ENCODE measurements at regions not wholly inside any gene's neighbourhood (a gene's known extent, or its start where the extent isn't known, plus 50 kb on each side); places are given as distances from the start of the nearest gene placed in this dataset.

DNA sequence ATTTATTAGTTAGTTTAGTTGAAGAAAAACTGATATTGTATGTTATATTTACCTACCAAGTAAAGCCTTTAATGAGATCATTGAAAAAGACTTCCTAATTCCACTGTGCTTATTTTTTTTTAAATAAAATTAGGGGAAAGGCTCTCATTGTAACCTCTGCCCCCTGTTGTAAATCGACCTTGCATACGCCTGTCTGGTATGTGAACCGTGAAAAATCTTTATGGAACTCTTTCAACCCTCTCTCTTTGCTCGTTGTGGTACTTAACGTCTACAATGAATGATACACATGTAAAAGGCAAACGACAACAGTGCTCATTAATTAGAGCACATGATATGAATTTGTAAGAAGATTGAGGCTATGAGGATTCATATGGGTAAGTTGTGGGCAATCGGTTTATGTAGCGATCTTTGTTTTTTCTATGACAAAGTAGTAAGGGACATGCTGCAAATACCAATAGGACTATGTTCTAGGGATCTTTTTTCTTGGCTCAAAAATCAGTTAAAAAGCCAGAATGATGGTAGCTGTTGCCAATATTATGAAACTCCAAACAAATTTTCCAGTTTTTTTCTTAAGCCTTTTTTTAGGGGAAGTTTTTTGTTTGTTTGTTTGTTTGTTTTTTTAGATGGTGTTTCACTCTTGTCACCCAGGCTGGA, 119.0 kb upstream of the MCHR2 start:
- Histone ChIP-seq H3K9me3 (no peaks in the 10 kb centered on the region), H3K4me3 (no peak overlapping the region), H3K36me3 (no peaks in the 10 kb centered on the region), H3K4me1 (no peaks in the 10 kb centered on the region), H3K27me3 (peaks cover 0 to 5% (median 0%) of the 10 kb centered on the region in 9 donors), H3K27ac (no peak overlapping the region)
- no peak for TF ChIP-seq POLR2A (IDR thresholded peaks at IDR 0.05)
- TF ChIP-seq, protein P1, sequence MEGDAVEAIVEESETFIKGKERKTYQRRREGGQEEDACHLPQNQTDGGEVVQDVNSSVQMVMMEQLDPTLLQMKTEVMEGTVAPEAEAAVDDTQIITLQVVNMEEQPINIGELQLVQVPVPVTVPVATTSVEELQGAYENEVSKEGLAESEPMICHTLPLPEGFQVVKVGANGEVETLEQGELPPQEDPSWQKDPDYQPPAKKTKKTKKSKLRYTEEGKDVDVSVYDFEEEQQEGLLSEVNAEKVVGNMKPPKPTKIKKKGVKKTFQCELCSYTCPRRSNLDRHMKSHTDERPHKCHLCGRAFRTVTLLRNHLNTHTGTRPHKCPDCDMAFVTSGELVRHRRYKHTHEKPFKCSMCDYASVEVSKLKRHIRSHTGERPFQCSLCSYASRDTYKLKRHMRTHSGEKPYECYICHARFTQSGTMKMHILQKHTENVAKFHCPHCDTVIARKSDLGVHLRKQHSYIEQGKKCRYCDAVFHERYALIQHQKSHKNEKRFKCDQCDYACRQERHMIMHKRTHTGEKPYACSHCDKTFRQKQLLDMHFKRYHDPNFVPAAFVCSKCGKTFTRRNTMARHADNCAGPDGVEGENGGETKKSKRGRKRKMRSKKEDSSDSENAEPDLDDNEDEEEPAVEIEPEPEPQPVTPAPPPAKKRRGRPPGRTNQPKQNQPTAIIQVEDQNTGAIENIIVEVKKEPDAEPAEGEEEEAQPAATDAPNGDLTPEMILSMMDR (IDR thresholded peaks at IDR 0.05) = no peak
- intact Hi-C loops (cut with DNase I) = loop anchor here in 4 of 10 donors (5.0 to 10.0 kb wide), 2 partner anchors 549 to 552 kb away; no protein-coding TSS in a partner anchor
- 64 to 72% (median 69%) methylated on average over 8 of the region's 8 CpGs for WGBS, 4 donors
- DNase-seq (no peak), ATAC-seq (no peak)

GRCh38 chr6:100105919-100106529, 112.0 kb upstream of the MCHR2 start:
- Histone ChIP-seq H3K9me3 (no peaks in the 10 kb centered on the region), H3K27me3 (peaks cover 0 to 33% (median 0%) of the 10 kb centered on the region in 9 donors), H3K27ac (no peak overlapping the region), H3K4me1 (no peaks in the 10 kb centered on the region), H3K4me3 (no peak overlapping the region), H3K36me3 (no peaks in the 10 kb centered on the region)
- DNase-seq (no peak), ATAC-seq (no peak)
- intact Hi-C loops (cut with DNase I) = loop anchor here in 1 of 10 donors (5.0 kb wide), 1 partner anchor 556 kb away; no protein-coding TSS in a partner anchor
- TF ChIP-seq, protein P1 (IDR thresholded peaks at IDR 0.05) = no peak
- TF ChIP-seq POLR2A (IDR thresholded peaks at IDR 0.05) = no peak
- WGBS, 4 donors = 53 to 61% (median 59%) methylated on average over 7 of the region's 7 CpGs

GRCh38 chr6:100105138-100105537, 111.1 kb upstream of the MCHR2 start:
- 76 to 84% (median 79%) methylated on average over 3 of the region's 3 CpGs for WGBS, 4 donors
- no peak for DNase-seq
- no peak overlapping the region for H3K4me3 ChIP-seq
- no peaks in the 10 kb centered on the region for H3K4me1 ChIP-seq
- H3K27me3 ChIP-seq = peaks cover 0 to 33% (median 0%) of the 10 kb centered on the region in 9 donors
- no peaks in the 10 kb centered on the region for H3K36me3 ChIP-seq
- intact Hi-C loops (cut with DNase I) = loop anchor here in 1 of 10 donors (5.0 kb wide), 1 partner anchor 557 kb away; no protein-coding TSS in a partner anchor
- H3K27ac ChIP-seq = no peak overlapping the region
- no peaks in the 10 kb centered on the region for H3K9me3 ChIP-seq
- TF ChIP-seq, protein P1 (IDR thresholded peaks at IDR 0.05) = no peak
- TF ChIP-seq POLR2A (IDR thresholded peaks at IDR 0.05) = no peak
- ATAC-seq = no peak

- intact Hi-C loops (cut with DNase I) = loop anchor here in 2 of 10 donors (5.0 kb wide), 1 partner anchor 237 kb away; no protein-coding TSS in a partner anchor
- H3K27me3 ChIP-seq = peaks cover 0 to 33% (median 0%) of the 10 kb centered on the region in 9 donors
- no peaks in the 10 kb centered on the region for H3K9me3 ChIP-seq
- TF ChIP-seq, protein P1 (IDR thresholded peaks at IDR 0.05) = no peak
- no peak for TF ChIP-seq POLR2A (IDR thresholded peaks at IDR 0.05)
- ATAC-seq = no peak
- no peak overlapping the region for H3K27ac ChIP-seq
- DNase-seq = no peak
- no peaks in the 10 kb centered on the region for H3K4me1 ChIP-seq
- WGBS, 4 donors = 80 to 87% (median 84%) methylated on average over 2 of the region's 2 CpGs
- H3K36me3 ChIP-seq = no peaks in the 10 kb centered on the region
- no peak overlapping the region for H3K4me3 ChIP-seq
These were observed 109.9 kb upstream of the MCHR2 start for GRCh38 chr6:100103931-100104330.

Measured in heart left ventricle (tissue), 16 donors.